Esophagus mucosa (tissue), 1 donor: ENCODE measurements at regions not wholly inside any gene's neighbourhood (a gene's known extent, or its start where the extent isn't known, plus 50 kb on each side); places are given as distances from the start of the nearest gene placed in this dataset.

ENCODE experiments used
- ATAC-seq: fragments of 200-7000 bp; cut with Tn5 transposase; one replicate; pipeline ENCODE4 v1.9.1; 2020
- donor health status: DM: yes; HTN: yes; CAD: no.

GRCh38 chr3:95394286-95394685 lies 1331.4 kb downstream of the NSUN3 start:
- no peak for ATAC-seq

DNA sequence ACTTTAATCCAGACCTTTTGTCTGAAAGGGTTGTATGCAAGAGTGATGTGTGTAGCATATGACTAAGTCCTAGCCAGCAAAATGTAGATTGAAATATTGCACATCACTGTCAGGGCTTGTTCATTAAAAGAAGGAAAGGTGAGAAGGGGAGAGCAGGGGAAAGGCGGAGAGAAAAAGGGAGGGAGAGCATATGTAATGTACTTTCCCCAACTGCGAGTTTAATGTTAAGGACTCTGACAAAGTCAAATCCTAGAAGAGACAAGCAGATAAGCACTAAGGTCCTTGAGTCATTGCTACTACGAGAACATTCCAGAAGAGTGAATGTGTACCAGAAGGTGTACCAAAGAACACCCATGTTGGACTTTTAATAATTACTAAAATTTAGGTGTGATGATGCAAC lies 1336.7 kb downstream of the NSUN3 start:
- no peak for ATAC-seq

DNA sequence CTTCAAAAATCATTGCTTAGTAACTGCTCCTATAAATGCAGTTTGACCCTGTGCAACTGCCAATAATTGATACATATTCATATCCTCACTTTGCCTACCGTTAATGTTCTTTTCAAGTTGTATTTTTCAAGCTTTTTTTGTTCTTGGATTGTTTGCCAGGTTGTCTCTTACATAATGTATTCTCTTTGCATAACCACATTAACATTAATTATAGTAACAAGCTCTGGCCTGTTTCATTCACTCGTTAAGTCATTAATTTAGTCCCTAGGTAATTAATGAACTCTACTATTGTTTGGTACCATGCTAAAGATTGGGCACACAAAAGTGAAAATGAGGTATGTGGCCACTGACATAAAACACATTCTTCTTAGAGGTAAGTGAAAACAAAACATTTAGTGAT lies 1338.8 kb downstream of the NSUN3 start:
- no peak for ATAC-seq

- ATAC-seq = no peak
Measured at GRCh38 chr3:95407709-95408463, 1345.0 kb downstream of the NSUN3 start.

DNA sequence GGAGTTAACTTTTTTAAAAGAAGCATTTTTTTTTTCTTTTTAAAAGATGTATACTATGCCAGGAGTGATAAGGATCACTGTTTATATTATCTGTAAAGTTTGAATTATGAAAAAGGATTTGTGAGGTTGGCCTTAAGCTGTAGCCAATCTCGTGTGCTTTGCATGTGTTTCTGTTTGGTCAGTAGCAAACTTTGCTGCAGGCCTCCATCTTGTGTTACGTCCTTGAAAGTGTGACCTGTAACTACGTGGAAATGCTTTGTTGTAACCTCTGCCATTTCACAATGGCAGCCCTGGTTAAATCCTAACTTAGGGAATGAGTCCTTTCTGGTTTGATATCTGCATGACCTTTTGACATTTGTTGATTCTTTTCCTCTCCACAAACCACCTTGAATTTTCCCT lies 1345.6 kb downstream of the NSUN3 start:
- ATAC-seq = no peak

- ATAC-seq = no peak
Measured at GRCh38 chr3:95418251-95418650, 1355.4 kb downstream of the NSUN3 start.

- ATAC-seq = no peak
Measured at GRCh38 chr3:95424279-95424678, 1361.4 kb downstream of the NSUN3 start.

DNA sequence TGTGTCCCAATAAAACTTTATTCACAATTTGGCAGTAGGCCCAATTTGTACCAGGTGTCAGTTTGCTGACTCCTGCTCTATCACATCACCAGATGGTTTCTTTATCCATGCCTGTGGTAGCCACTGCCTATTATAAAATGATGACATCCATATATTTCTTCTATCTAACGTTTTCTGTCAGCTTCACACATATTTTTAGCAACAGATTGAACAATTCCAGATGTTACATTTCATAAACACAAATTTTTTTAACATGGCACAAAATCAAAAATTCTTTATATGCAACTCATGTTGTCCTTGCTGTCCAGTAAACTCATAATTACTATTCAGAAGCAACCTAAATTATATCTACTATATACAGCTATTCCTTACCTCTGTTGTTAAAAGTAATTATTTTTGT lies 1371.6 kb downstream of the NSUN3 start:
- no peak for ATAC-seq

GRCh38 chr3:95437409-95437808 lies 1374.5 kb downstream of the NSUN3 start:
- no peak for ATAC-seq

DNA sequence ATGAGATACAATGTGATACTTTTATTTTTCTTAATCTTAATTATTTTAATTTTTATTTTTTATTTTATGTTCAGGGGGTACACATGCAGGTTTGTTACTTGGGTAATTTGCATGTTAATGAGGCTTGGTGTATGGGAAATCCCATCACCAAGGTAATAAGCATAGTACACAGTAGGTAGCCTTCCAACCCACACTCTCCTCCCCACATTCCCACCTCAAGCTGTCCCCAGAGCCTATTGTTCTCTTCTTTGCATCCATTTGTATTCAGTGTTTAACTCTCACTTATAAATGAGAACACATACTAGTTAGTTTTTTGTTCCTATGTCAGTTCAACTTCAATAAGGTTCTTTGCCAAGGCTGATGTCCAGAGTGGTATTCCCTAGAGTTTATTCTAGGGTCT lies 1375.4 kb downstream of the NSUN3 start:
- ATAC-seq = no peak

- ATAC-seq = no peak
Measured at GRCh38 chr3:95442766-95443165, 1371.6 kb upstream of the EPHA6 start.

DNA sequence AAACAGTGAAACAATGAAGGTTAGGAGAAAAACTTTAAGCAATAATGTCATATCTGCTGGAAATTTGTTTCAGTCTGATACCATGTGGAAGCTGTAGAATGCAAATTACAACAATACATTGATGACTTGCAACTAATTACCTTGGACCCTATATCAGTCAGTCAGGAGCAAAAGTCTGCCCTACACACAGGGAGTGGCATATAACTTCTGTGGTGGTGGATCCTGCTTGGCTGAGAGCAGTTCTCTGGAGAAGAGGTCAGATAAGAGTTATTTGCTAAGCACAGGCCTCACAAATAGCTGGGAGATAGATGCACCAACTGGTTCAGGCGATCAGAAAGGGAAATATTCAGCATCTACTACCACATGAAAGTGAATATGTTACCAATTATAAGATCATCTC lies 1364.6 kb upstream of the EPHA6 start:
- ATAC-seq = no peak

DNA sequence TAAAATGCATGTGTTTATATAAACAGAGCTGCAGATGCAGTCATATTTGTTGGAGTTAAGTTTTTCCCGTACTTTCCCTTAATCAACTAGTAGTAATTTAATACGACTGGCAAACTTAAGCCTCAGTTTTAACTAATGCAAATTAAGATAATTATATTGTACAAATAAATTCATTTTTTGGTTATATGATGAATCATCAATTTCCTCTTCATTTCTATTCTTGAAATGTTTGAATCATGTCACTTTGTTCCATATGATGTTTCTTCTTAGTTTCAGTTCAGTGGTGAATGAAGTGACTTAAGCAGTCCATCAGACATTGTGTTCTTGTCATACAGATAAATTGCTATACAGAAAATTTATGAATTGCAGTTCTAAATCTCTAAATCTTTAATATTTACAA lies 1361.2 kb upstream of the EPHA6 start:
- no peak for ATAC-seq

DNA sequence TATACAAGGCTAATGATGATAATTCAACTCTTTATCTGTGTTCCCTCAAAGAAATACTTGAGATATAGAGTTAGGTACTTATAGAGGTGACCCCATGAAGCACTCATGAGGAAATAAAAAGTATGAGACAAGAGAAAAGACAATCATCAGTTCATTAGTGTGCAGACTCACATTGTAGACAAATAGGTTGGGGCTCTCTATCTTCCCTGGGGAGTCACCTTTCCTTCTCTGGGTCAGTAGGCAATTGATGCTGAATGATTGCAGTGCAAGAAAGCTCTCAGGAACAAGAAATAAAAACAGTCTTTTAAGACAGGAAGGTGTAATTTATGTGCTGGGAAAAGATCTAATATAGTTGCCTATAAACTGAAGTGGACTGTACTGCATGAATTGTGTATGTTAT lies 1357.6 kb upstream of the EPHA6 start:
- ATAC-seq = no peak

- no peak for ATAC-seq
Measured at GRCh38 chr3:95459706-95460105, 1354.7 kb upstream of the EPHA6 start.

DNA sequence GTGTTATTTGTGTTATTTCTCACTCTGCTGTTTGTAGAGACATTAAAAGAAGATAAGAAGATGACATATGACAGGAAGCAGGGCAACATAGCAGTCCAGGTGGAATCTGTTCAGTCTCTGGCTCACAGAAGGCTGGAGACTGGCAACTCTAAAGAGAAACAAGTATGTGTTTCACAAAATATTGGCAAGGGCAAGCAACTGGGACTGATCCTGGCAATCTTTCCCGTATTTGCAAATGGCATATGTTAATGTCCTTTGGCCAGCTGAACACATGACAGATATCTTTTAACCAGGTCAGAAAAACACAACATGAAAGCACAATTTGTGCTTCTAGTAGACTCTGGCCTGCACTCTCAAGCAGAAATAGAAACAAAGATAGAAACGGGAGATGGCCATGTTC lies 1354.1 kb upstream of the EPHA6 start:
- no peak for ATAC-seq

GRCh38 chr3:95462161-95462560 lies 1352.2 kb upstream of the EPHA6 start:
- ATAC-seq = no peak

DNA sequence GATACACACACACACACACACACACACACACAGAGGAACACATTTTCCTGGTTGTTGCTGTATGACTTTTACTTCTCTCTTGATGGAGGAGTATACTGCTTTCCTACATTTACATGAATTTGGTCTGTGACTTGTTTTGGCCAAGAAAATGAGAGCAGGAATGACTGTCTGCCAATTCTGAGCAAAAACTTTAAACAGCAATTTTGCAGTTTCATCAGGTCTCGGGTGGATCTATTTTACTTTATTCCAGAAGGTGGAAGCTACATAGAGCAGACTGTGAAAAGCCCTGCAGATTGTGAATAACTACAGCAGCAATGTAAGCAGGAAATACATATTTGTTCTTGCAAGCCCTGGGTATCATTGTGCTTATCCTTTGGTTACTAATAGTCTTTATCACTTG lies 1350.0 kb upstream of the EPHA6 start:
- ATAC-seq = no peak

GRCh38 chr3:95468331-95468730 lies 1346.1 kb upstream of the EPHA6 start:
- no peak for ATAC-seq

DNA sequence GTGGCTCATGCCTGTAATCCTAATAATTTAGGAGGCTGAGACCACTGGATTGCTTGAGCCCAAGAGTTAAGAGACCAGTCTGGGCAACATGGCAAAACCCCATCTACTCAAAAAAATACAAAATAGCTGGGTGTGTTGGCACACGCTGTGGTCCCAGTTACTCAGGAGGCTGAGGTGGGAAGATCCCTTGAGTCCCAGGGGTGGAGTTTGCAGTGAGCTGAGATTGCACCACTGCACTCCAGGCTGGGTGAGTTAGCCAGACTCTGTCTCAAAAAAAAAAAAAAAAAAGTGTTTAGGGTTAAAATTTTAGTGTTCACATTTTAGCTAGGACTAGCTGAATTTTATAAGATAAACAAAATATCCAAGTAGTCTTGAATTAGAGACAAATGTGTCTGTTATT lies 1340.1 kb upstream of the EPHA6 start:
- no peak for ATAC-seq

- ATAC-seq = no peak
Measured at GRCh38 chr3:95476534-95476933, 1337.9 kb upstream of the EPHA6 start.

GRCh38 chr3:95506174-95506573 lies 1308.2 kb upstream of the EPHA6 start:
- no peak for ATAC-seq

- ATAC-seq = no peak
Measured at GRCh38 chr3:95508124-95508523, 1306.3 kb upstream of the EPHA6 start.

- ATAC-seq = no peak
Measured at GRCh38 chr3:95511828-95512227, 1302.6 kb upstream of the EPHA6 start.

DNA sequence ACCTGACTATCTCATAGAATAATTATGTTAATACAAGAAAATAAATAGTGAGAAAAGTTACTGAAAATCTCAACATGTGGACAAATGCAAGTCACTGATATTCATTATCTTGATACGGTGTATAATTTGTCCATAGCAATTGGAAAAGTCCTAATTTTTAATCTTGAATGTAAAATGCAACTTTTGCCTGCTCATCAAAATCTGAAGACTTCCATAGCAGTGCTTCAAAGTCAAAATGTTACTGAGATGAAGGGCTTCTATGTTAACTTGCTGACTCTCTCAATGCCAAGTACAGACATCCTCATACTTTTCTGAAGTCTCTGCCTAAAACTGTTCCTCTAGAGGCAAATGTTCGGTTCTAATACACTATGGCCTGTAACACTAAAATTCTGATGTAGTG lies 1300.1 kb upstream of the EPHA6 start:
- ATAC-seq = no peak
